Right lobe of liver (tissue), 6 donors: ENCODE measurements at regions not wholly inside any gene's neighbourhood (a gene's known extent, or its start where the extent isn't known, plus 50 kb on each side); places are given as distances from the start of the nearest gene placed in this dataset.
"Not testable (repeated sequence)": the region's sequence is repeated elsewhere in the genome, so short reads cannot be mapped to it uniquely, and the experiment has no call there.

Source experiments
- ATAC-seq, 4 donors: fragments of 200-7000 bp; cut with Tn5 transposase; one replicate each; pipeline ENCODE4 v1.9.1; 2020; ENCODE audit warnings: mild to moderate bottlenecking in 4 of 4, moderate library complexity in 4 of 4
- DNase-seq, 3 donors: peaks; one replicate each; pipeline ENCODE4 v3.0.0-alpha.2; 2020
- H3K27ac ChIP-seq, 3 donors: fragments of 200-600 bp; one replicate each; pipeline ENCODE4 v1.8.0; 2022
- H3K27me3 ChIP-seq, 2 donors: fragments of 200-600 bp; one replicate each; pipeline ENCODE4 v1.8.0; 2022
- H3K36me3 ChIP-seq, 4 donors: fragments of 200-600 bp; sonication (generic) in 1 of 4; one replicate each; pipeline versions ENCODE4 v1.5.1 to v1.8.0; 2017 to 2022; ENCODE audit warnings: control low read depth in 1 of 4
- H3K4me1 ChIP-seq, 4 donors: fragments of 200-600 bp; sonication (generic) in 1 of 4; one replicate each; pipeline versions ENCODE4 v1.5.1 to v1.8.0; 2017 to 2022; ENCODE audit warnings: control low read depth in 1 of 4
- H3K4me3 ChIP-seq, 3 donors: fragments of 200-600 bp; one replicate each; pipeline ENCODE4 v1.8.0; 2022
- H3K9me3 ChIP-seq, 4 donors: fragments of 200-600 bp; sonication (generic) in 1 of 4; one replicate each; pipeline versions ENCODE4 v1.5.1 to v1.8.0; 2017 to 2022; ENCODE audit warnings: control low read depth in 1 of 4
- CTCF ChIP-seq, 4 donors: fragments of 200-600 bp in 3 of 4; fragments of 450-650 bp in 1 of 4; IDR thresholded peaks; one replicate each; pipeline versions ENCODE4 v1.5.1 to v1.8.0; 2016 to 2022; ENCODE audit warnings: antibody characterized with exemption in 4 of 4, mild to moderate bottlenecking in 2 of 4
- POLR2A ChIP-seq: fragments of 450-650 bp; IDR thresholded peaks from one replicate; pipeline ENCODE4 v1.6.1; 2017; ENCODE audit warnings: antibody characterized with exemption, mild to moderate bottlenecking
- WGBS: methylation state at CpG from one replicate; pipeline ENCODE4 v1.1.6; 2018; ENCODE audit warnings: low coverage, low lambda C conversion rate; ENCODE audit not compliant: insufficient coverage; ENCODE audit errors: missing lambda C conversion rate; 5-methylcytosine and 5-hydroxymethylcytosine counted together
- intact Hi-C, 2 donors: fragments of 100-400 bp; cut with DNase I; formaldehyde crosslinking; loops; one replicate each; pipeline versions ENCODE4 v1.11.2 to v1.14.1; 2022
- donor health status: DM: no; HTN: yes; CAD: no.
- donor health status: DM: no; HTN: no; CAD: no.
- donor health status: DM: no; HTN: no; CAD: no.
- donor health status: DM: no; HTN: yes; CAD: no.
- donor health status: DM: no; HTN: yes; CAD: no.

GRCh38 chr2:195108182-195108581 lies 548.8 kb upstream of the SLC39A10 start:
- H3K36me3 ChIP-seq = no peaks in the 10 kb centered on the region
- no peaks in the 10 kb centered on the region for H3K4me1 ChIP-seq
- no peak overlapping the region for H3K4me3 ChIP-seq
- TF ChIP-seq CTCF (IDR thresholded peaks at IDR 0.05) (no peak), POLR2A (no peak)
- DNase-seq (no peak), ATAC-seq (no peak)
- H3K27me3 ChIP-seq = no peaks in the 10 kb centered on the region
- no peak overlapping the region for H3K27ac ChIP-seq
- intact Hi-C loops = no loop called here
- H3K9me3 ChIP-seq = no peaks in the 10 kb centered on the region

GRCh38 chr2:195106681-195107380 lies 550.2 kb upstream of the SLC39A10 start:
- no peak overlapping the region for H3K27ac ChIP-seq
- no peaks in the 10 kb centered on the region for H3K36me3 ChIP-seq
- intact Hi-C loops = no loop called here
- 53% methylated on average over 6 of the region's 6 CpGs for whole genome bisulfite sequencing
- DNase-seq = no peak
- H3K9me3 ChIP-seq = no peaks in the 10 kb centered on the region
- no peaks in the 10 kb centered on the region for H3K27me3 ChIP-seq
- no peak overlapping the region for H3K4me3 ChIP-seq
- TF ChIP-seq POLR2A (no peak), CTCF (IDR thresholded peaks at IDR 0.05) (no peak)
- no peaks in the 10 kb centered on the region for H3K4me1 ChIP-seq
- no peak for ATAC-seq

GRCh38 chr2:195105581-195105980 lies 551.4 kb upstream of the SLC39A10 start:
- WGBS = 36% methylated on average over 1 of the region's 1 CpG
- intact Hi-C loops = no loop called here
- Histone ChIP-seq H3K4me3 (no peak overlapping the region), H3K9me3 (no peaks in the 10 kb centered on the region), H3K27me3 (no peaks in the 10 kb centered on the region), H3K27ac (no peak overlapping the region), H3K36me3 (no peaks in the 10 kb centered on the region), H3K4me1 (no peaks in the 10 kb centered on the region)
- no peak for DNase-seq
- TF ChIP-seq POLR2A (no peak), CTCF (IDR thresholded peaks at IDR 0.05) (no peak)
- no peak for ATAC-seq

GRCh38 chr2:195094330-195094729 lies 562.7 kb upstream of the SLC39A10 start:
- no peak overlapping the region for H3K27ac ChIP-seq
- 24% methylated on average over 2 of the region's 2 CpGs for WGBS
- intact Hi-C loops = no loop called here
- TF ChIP-seq POLR2A (no peak), CTCF (IDR thresholded peaks at IDR 0.05) (no peak)
- no peaks in the 10 kb centered on the region for H3K4me1 ChIP-seq
- H3K4me3 ChIP-seq = no peak overlapping the region
- ATAC-seq (no peak), DNase-seq (no peak)
- no peaks in the 10 kb centered on the region for H3K27me3 ChIP-seq
- H3K36me3 ChIP-seq = no peaks in the 10 kb centered on the region
- H3K9me3 ChIP-seq = no peaks in the 10 kb centered on the region

GRCh38 chr2:195092341-195092740 lies 564.7 kb upstream of the SLC39A10 start:
- TF ChIP-seq CTCF (IDR thresholded peaks at IDR 0.05) (no peak), POLR2A (no peak)
- no peak for ATAC-seq
- intact Hi-C loops = no loop called here

GRCh38 chr2:195072806-195073205 lies 584.2 kb upstream of the SLC39A10 start:
- 38% methylated on average over 3 of the region's 13 CpGs for WGBS
- H3K27ac ChIP-seq, ATAC-seq, H3K4me3 ChIP-seq, H3K36me3 ChIP-seq, H3K4me1 ChIP-seq, intact Hi-C loops, H3K9me3 ChIP-seq, H3K27me3 ChIP-seq, DNase-seq: not testable (repeated sequence)

More at GRCh38 chr2:195092341-195092740, 564.7 kb upstream of the SLC39A10 start:
- H3K27me3 ChIP-seq = no peaks in the 10 kb centered on the region
- no peak overlapping the region for H3K4me3 ChIP-seq
- no peaks in the 10 kb centered on the region for H3K4me1 ChIP-seq
- no peaks in the 10 kb centered on the region for H3K36me3 ChIP-seq
- no peaks in the 10 kb centered on the region for H3K9me3 ChIP-seq
- no peak for DNase-seq
- H3K27ac ChIP-seq = no peak overlapping the region
